T-helper 2 cell treated with Interferon-gamma antibody and Interleukin-4, amounts not matched to agents 100 ng/mL and 5 ng/mL, for 36 hours (primary cell): ENCODE measurements at regions not wholly inside any gene's neighbourhood (a gene's known extent, or its start where the extent isn't known, plus 50 kb on each side); places are given as distances from the start of the nearest gene placed in this dataset.

ENCODE experiments used
- intact Hi-C: fragments of 100-400 bp; cut with micrococcal nuclease; formaldehyde crosslinking; loops from one replicate; pipeline ENCODE4 v1.15.1; 2023

- intact Hi-C loops, result no loop called here
Measured at GRCh38 chr3:117921411-117921810, 1113.2 kb downstream of the IGSF11 start.

GRCh38 chr3:117922039-117922438 lies 1112.6 kb downstream of the IGSF11 start:
- intact Hi-C loops, result no loop called here

- intact Hi-C loops, result no loop called here
Measured at GRCh38 chr3:117926819-117927218, 1107.8 kb downstream of the IGSF11 start.

GRCh38 chr3:117927825-117928224 lies 1106.8 kb downstream of the IGSF11 start:
- intact Hi-C loops, result no loop called here

- intact Hi-C loops, result no loop called here
Measured at GRCh38 chr3:117928836-117929235, 1105.8 kb downstream of the IGSF11 start.

GRCh38 chr3:117932441-117932840 lies 1102.2 kb downstream of the IGSF11 start:
- intact Hi-C loops, result no loop called here

- intact Hi-C loops, result no loop called here
Measured at GRCh38 chr3:117936159-117936558, 1098.5 kb downstream of the IGSF11 start.

GRCh38 chr3:117938974-117939373 lies 1095.7 kb downstream of the IGSF11 start:
- intact Hi-C loops, result no loop called here

- intact Hi-C loops, result no loop called here
Measured at GRCh38 chr3:117939425-117940027, 1095.1 kb downstream of the IGSF11 start.

- intact Hi-C loops, result no loop called here
Measured at GRCh38 chr3:117941015-117941414, 1093.6 kb downstream of the IGSF11 start.

- intact Hi-C loops, result no loop called here
Measured at GRCh38 chr3:117941756-117942155, 1092.9 kb downstream of the IGSF11 start.

- intact Hi-C loops, result no loop called here
Measured at GRCh38 chr3:117954131-117954530, 1080.5 kb downstream of the IGSF11 start.

GRCh38 chr3:117955196-117955595 lies 1079.5 kb downstream of the IGSF11 start:
- intact Hi-C loops, result no loop called here

- intact Hi-C loops, result no loop called here
Measured at GRCh38 chr3:117958027-117958426, 1076.6 kb downstream of the IGSF11 start.

- intact Hi-C loops, result no loop called here
Measured at GRCh38 chr3:117962750-117963149, 1071.9 kb downstream of the IGSF11 start.

- intact Hi-C loops, result no loop called here
Measured at GRCh38 chr3:117963858-117964257, 1070.8 kb downstream of the IGSF11 start.

- intact Hi-C loops, result no loop called here
Measured at GRCh38 chr3:117964814-117965213, 1069.8 kb downstream of the IGSF11 start.

- intact Hi-C loops, result no loop called here
Measured at GRCh38 chr3:117977504-117978228, 1057.0 kb downstream of the IGSF11 start.

- intact Hi-C loops, result no loop called here
Measured at GRCh38 chr3:117979466-117979865, 1055.2 kb downstream of the IGSF11 start.

GRCh38 chr3:117987256-117987655 lies 1047.4 kb downstream of the IGSF11 start:
- intact Hi-C loops, result no loop called here

- intact Hi-C loops, result no loop called here
Measured at GRCh38 chr3:117989982-117990381, 1044.7 kb downstream of the IGSF11 start.

- intact Hi-C loops, result no loop called here
Measured at GRCh38 chr3:117990627-117991026, 1044.0 kb downstream of the IGSF11 start.

GRCh38 chr3:117995842-117996437 lies 1038.7 kb downstream of the IGSF11 start:
- intact Hi-C loops, result no loop called here
